ENCODE measurements at regions not wholly inside any gene's neighbourhood (a gene's known extent, or its start where the extent isn't known, plus 50 kb on each side); places are given as distances from the start of the nearest gene placed in this dataset.

- no peak for FAIRE-seq
- TF ChIP-seq POLR2A (IDR thresholded peaks at IDR 0.05; ENCODE audit: low read depth, low read length) (no peak), POLR2AphosphoS5 (IDR thresholded peaks at IDR 0.05; ENCODE audit: low read depth, low read length) (no peak), TAF1 (IDR thresholded peaks at IDR 0.05; ENCODE audit: borderline replicate concordance, low read depth, low read length) (no peak)
These were observed 268.0 kb downstream of the OPA1 start for GRCh38 chr3:193861012-193861411.

GRCh38 chr3:193862843-193863242 lies 269.8 kb downstream of the OPA1 start:
- TF ChIP-seq TAF1 (IDR thresholded peaks at IDR 0.05; ENCODE audit: borderline replicate concordance, low read depth, low read length) (no peak), POLR2AphosphoS5 (IDR thresholded peaks at IDR 0.05; ENCODE audit: low read depth, low read length) (no peak), POLR2A (IDR thresholded peaks at IDR 0.05; ENCODE audit: low read depth, low read length) (no peak)
- no peak for FAIRE-seq

More at GRCh38 chr3:193861012-193861411, 268.0 kb downstream of the OPA1 start:
- no peak for DNase-seq (ENCODE audit: insufficient read length)

GRCh38 chr3:193863657-193864357 lies 270.8 kb downstream of the OPA1 start:
- no peak for TF ChIP-seq POLR2AphosphoS5 (IDR thresholded peaks at IDR 0.05; ENCODE audit: low read depth, low read length)
- no peak for TF ChIP-seq TAF1 (IDR thresholded peaks at IDR 0.05; ENCODE audit: borderline replicate concordance, low read depth, low read length)
- TF ChIP-seq POLR2A (IDR thresholded peaks at IDR 0.05; ENCODE audit: low read depth, low read length) = no peak
- DNase-seq (ENCODE audit: insufficient read length) = no peak

More at GRCh38 chr3:193862843-193863242, 269.8 kb downstream of the OPA1 start:
- DNase-seq (ENCODE audit: insufficient read length) = no peak

GRCh38 chr3:193865339-193865738 lies 270.6 kb upstream of the HES1 start:
- no peak for DNase-seq (ENCODE audit: insufficient read length)
- FAIRE-seq = no peak
- no peak for TF ChIP-seq POLR2A (IDR thresholded peaks at IDR 0.05; ENCODE audit: low read depth, low read length)
- TF ChIP-seq TAF1 (IDR thresholded peaks at IDR 0.05; ENCODE audit: borderline replicate concordance, low read depth, low read length) = no peak
- no peak for TF ChIP-seq POLR2AphosphoS5 (IDR thresholded peaks at IDR 0.05; ENCODE audit: low read depth, low read length)

More at GRCh38 chr3:193863657-193864357, 270.8 kb downstream of the OPA1 start:
- FAIRE-seq = no peak

- no peak for TF ChIP-seq POLR2A (IDR thresholded peaks at IDR 0.05; ENCODE audit: low read depth, low read length)
- no peak for TF ChIP-seq TAF1 (IDR thresholded peaks at IDR 0.05; ENCODE audit: borderline replicate concordance, low read depth, low read length)
- no peak for TF ChIP-seq POLR2AphosphoS5 (IDR thresholded peaks at IDR 0.05; ENCODE audit: low read depth, low read length)
- DNase-seq (ENCODE audit: insufficient read length) (no peak), FAIRE-seq (no peak)
These were observed 270.0 kb upstream of the HES1 start for GRCh38 chr3:193865896-193866480.

- FAIRE-seq (no peak), DNase-seq (ENCODE audit: insufficient read length) (no peak)
- TF ChIP-seq POLR2AphosphoS5 (IDR thresholded peaks at IDR 0.05; ENCODE audit: low read depth, low read length) (no peak), TAF1 (IDR thresholded peaks at IDR 0.05; ENCODE audit: borderline replicate concordance, low read depth, low read length) (no peak), POLR2A (IDR thresholded peaks at IDR 0.05; ENCODE audit: low read depth, low read length) (no peak)
These were observed 267.4 kb upstream of the HES1 start for GRCh38 chr3:193868590-193868989.

- FAIRE-seq = no peak
- no peak for DNase-seq (ENCODE audit: insufficient read length)
- TF ChIP-seq POLR2AphosphoS5 (IDR thresholded peaks at IDR 0.05; ENCODE audit: low read depth, low read length) (no peak), POLR2A (IDR thresholded peaks at IDR 0.05; ENCODE audit: low read depth, low read length) (no peak), TAF1 (IDR thresholded peaks at IDR 0.05; ENCODE audit: borderline replicate concordance, low read depth, low read length) (no peak)
These were observed 266.4 kb upstream of the HES1 start for GRCh38 chr3:193869221-193870201.

GRCh38 chr3:193870376-193871219 lies 265.4 kb upstream of the HES1 start:
- TF ChIP-seq POLR2A (IDR thresholded peaks at IDR 0.05; ENCODE audit: low read depth, low read length) (no peak), POLR2AphosphoS5 (IDR thresholded peaks at IDR 0.05; ENCODE audit: low read depth, low read length) (no peak), TAF1 (IDR thresholded peaks at IDR 0.05; ENCODE audit: borderline replicate concordance, low read depth, low read length) (no peak)
- FAIRE-seq (peak; percentile 27), DNase-seq (ENCODE audit: insufficient read length) (no peak)

GRCh38 chr3:193871220-193871485 lies 264.8 kb upstream of the HES1 start:
- FAIRE-seq = no peak
- DNase-seq (ENCODE audit: insufficient read length) = no peak
- TF ChIP-seq TAF1 (IDR thresholded peaks at IDR 0.05; ENCODE audit: borderline replicate concordance, low read depth, low read length) (no peak), POLR2A (IDR thresholded peaks at IDR 0.05; ENCODE audit: low read depth, low read length) (no peak), POLR2AphosphoS5 (IDR thresholded peaks at IDR 0.05; ENCODE audit: low read depth, low read length) (no peak)

GRCh38 chr3:193872265-193872753 lies 263.6 kb upstream of the HES1 start:
- no peak for DNase-seq (ENCODE audit: insufficient read length)
- FAIRE-seq = peak; percentile 62

More at GRCh38 chr3:193872265-193872753, 263.6 kb upstream of the HES1 start:
- no peak for TF ChIP-seq POLR2AphosphoS5 (IDR thresholded peaks at IDR 0.05; ENCODE audit: low read depth, low read length)
- no peak for TF ChIP-seq POLR2A (IDR thresholded peaks at IDR 0.05; ENCODE audit: low read depth, low read length)
- TF ChIP-seq TAF1 (IDR thresholded peaks at IDR 0.05; ENCODE audit: borderline replicate concordance, low read depth, low read length) = no peak

Measured in GM12892 (cell line).